Tibial nerve (tissue), 4 donors: ENCODE measurements at regions not wholly inside any gene's neighbourhood (a gene's known extent, or its start where the extent isn't known, plus 50 kb on each side); places are given as distances from the start of the nearest gene placed in this dataset.
"Not testable (repeated sequence)": the region's sequence is repeated elsewhere in the genome, so short reads cannot be mapped to it uniquely, and the experiment has no call there.

Source experiments
- DNase-seq, 2 donors: peaks; one replicate each; pipeline ENCODE4 v3.0.0-alpha.2; 2019; ENCODE audit warnings: low spot score in 2 of 2
- H3K27ac ChIP-seq, 4 donors: fragments of 200-600 bp; sonication (generic) in 3 of 4; one replicate each; pipeline ENCODE4 v1.5.1; 2017 to 2019; ENCODE audit warnings: mild to moderate bottlenecking in 1 of 4
- H3K27me3 ChIP-seq, 2 donors: fragments of 200-600 bp; sonication (generic) in 1 of 2; one replicate each; pipeline versions ENCODE4 v1.5.1 to v1.6.0; 2017 to 2019
- H3K36me3 ChIP-seq, 3 donors: fragments of 200-600 bp; sonication (generic); one replicate each; pipeline ENCODE4 v1.5.1; 2018 to 2019
- H3K4me1 ChIP-seq, 4 donors: fragments of 200-600 bp; sonication (generic) in 3 of 4; one replicate each; pipeline ENCODE4 v1.5.1; 2017 to 2019
- H3K4me3 ChIP-seq, 4 donors: fragments of 200-600 bp; sonication (generic) in 3 of 4; one replicate each; pipeline ENCODE4 v1.5.1; 2017 to 2019; ENCODE audit warnings: mild to moderate bottlenecking in 1 of 4, moderate library complexity in 1 of 4
- H3K9me3 ChIP-seq, 4 donors: fragments of 200-600 bp; sonication (generic) in 3 of 4; one replicate each; pipeline ENCODE4 v1.5.1; 2017 to 2019
- CTCF ChIP-seq, 5 experiments: fragments of 200-600 bp in 3 of 5; fragments of 450-650 bp in 2 of 5; sonication (generic) in 3 of 5; IDR thresholded peaks; one replicate each; pipeline ENCODE4 v1.5.1; 2016 to 2019; ENCODE audit warnings: antibody characterized with exemption in 5 of 5, mild to moderate bottlenecking in 3 of 5, moderate library complexity in 2 of 5
- EP300 ChIP-seq, 2 donors: sonication (generic); formaldehyde crosslinking; IDR thresholded peaks; one replicate each; pipeline ENCODE4 v1.6.1; 2017; ENCODE audit warnings: antibody characterized with exemption in 2 of 2, mild to moderate bottlenecking in 1 of 2
- POLR2A ChIP-seq, 2 donors: fragments of 450-650 bp; IDR thresholded peaks; one replicate each; pipeline ENCODE4 v1.6.1; 2017; ENCODE audit warnings: antibody characterized with exemption in 2 of 2, mild to moderate bottlenecking in 2 of 2, moderate library complexity in 2 of 2
- WGBS, 2 donors: methylation state at CpG; one replicate each; pipeline ENCODE4 v1.1.5; 2018; 5-methylcytosine and 5-hydroxymethylcytosine counted together

GRCh38 chr6:144955859-144956258 lies 670.7 kb downstream of the UTRN start:
- no peaks in the 10 kb centered on the region for H3K4me1 ChIP-seq
- DNase-seq = no peak
- H3K27me3 ChIP-seq = no peaks in the 10 kb centered on the region
- no peak overlapping the region for H3K4me3 ChIP-seq
- TF ChIP-seq CTCF (IDR thresholded peaks at IDR 0.05) (no peak), POLR2A (IDR thresholded peaks at IDR 0.05) (no peak), EP300 (IDR thresholded peaks at IDR 0.05) (no peak)
- WGBS, 2 donors = 80 to 91% methylated on average over 3 of the region's 3 CpGs
- no peaks in the 10 kb centered on the region for H3K9me3 ChIP-seq
- H3K27ac ChIP-seq = no peak overlapping the region
- no peaks in the 10 kb centered on the region for H3K36me3 ChIP-seq

- not testable (repeated sequence) for H3K27me3 ChIP-seq, H3K4me1 ChIP-seq, H3K27ac ChIP-seq, H3K9me3 ChIP-seq, DNase-seq, H3K36me3 ChIP-seq, H3K4me3 ChIP-seq
Observed at GRCh38 chr6:144956697-144957096, 671.6 kb downstream of the UTRN start.

- no peaks in the 10 kb centered on the region for H3K27me3 ChIP-seq
- H3K9me3 ChIP-seq = no peaks in the 10 kb centered on the region
- H3K36me3 ChIP-seq = no peaks in the 10 kb centered on the region
- DNase-seq = no peak
- WGBS, 2 donors = 90 to 95% methylated on average over 1 of the region's 1 CpG
- no peaks in the 10 kb centered on the region for H3K4me1 ChIP-seq
- no peak overlapping the region for H3K27ac ChIP-seq
- TF ChIP-seq CTCF (IDR thresholded peaks at IDR 0.05) = no peak
- no peak for TF ChIP-seq EP300 (IDR thresholded peaks at IDR 0.05)
- TF ChIP-seq POLR2A (IDR thresholded peaks at IDR 0.05) = no peak
- H3K4me3 ChIP-seq = no peak overlapping the region
Observed at GRCh38 chr6:144957236-144957937, 672.3 kb downstream of the UTRN start.

GRCh38 chr6:144969154-144969553 lies 684.0 kb downstream of the UTRN start:
- Histone ChIP-seq H3K36me3 (no peaks in the 10 kb centered on the region), H3K27ac (no peak overlapping the region), H3K27me3 (no peaks in the 10 kb centered on the region), H3K9me3 (peaks cover 0 to 3% (median 0%) of the 10 kb centered on the region in 4 donors), H3K4me3 (no peak overlapping the region), H3K4me1 (no peaks in the 10 kb centered on the region)
- 60 to 74% methylated on average over 3 of the region's 3 CpGs for WGBS, 2 donors
- no peak for DNase-seq
- TF ChIP-seq POLR2A (IDR thresholded peaks at IDR 0.05) = no peak
- TF ChIP-seq EP300 (IDR thresholded peaks at IDR 0.05) = no peak
- no peak for TF ChIP-seq CTCF (IDR thresholded peaks at IDR 0.05)

- WGBS, 2 donors = 59 to 69% methylated on average over 6 of the region's 6 CpGs
- H3K27ac ChIP-seq = no peak overlapping the region
- no peaks in the 10 kb centered on the region for H3K27me3 ChIP-seq
- peaks cover 0 to 3% (median 0%) of the 10 kb centered on the region in 4 donors for H3K9me3 ChIP-seq
- no peaks in the 10 kb centered on the region for H3K36me3 ChIP-seq
- no peaks in the 10 kb centered on the region for H3K4me1 ChIP-seq
- TF ChIP-seq POLR2A (IDR thresholded peaks at IDR 0.05) (no peak), CTCF (IDR thresholded peaks at IDR 0.05) (no peak), EP300 (IDR thresholded peaks at IDR 0.05) (no peak)
- no peak overlapping the region for H3K4me3 ChIP-seq
- no peak for DNase-seq
Observed at GRCh38 chr6:144969602-144970272, 684.6 kb downstream of the UTRN start.

GRCh38 chr6:144977250-144977864 lies 692.2 kb downstream of the UTRN start:
- not testable (repeated sequence) for DNase-seq, H3K4me1 ChIP-seq, H3K27ac ChIP-seq, H3K36me3 ChIP-seq, H3K4me3 ChIP-seq, H3K27me3 ChIP-seq, H3K9me3 ChIP-seq
- 49 to 55% methylated on average over 5 to 8 of the region's 8 CpGs for WGBS, 2 donors
